ENCODE measurements at regions not wholly inside any gene's neighbourhood (a gene's known extent, or its start where the extent isn't known, plus 50 kb on each side); places are given as distances from the start of the nearest gene placed in this dataset.

GRCh38 chr5:117947121-117947520 is 1041.2 kb downstream of the DTWD2 start:
- TF ChIP-seq, protein P1, sequence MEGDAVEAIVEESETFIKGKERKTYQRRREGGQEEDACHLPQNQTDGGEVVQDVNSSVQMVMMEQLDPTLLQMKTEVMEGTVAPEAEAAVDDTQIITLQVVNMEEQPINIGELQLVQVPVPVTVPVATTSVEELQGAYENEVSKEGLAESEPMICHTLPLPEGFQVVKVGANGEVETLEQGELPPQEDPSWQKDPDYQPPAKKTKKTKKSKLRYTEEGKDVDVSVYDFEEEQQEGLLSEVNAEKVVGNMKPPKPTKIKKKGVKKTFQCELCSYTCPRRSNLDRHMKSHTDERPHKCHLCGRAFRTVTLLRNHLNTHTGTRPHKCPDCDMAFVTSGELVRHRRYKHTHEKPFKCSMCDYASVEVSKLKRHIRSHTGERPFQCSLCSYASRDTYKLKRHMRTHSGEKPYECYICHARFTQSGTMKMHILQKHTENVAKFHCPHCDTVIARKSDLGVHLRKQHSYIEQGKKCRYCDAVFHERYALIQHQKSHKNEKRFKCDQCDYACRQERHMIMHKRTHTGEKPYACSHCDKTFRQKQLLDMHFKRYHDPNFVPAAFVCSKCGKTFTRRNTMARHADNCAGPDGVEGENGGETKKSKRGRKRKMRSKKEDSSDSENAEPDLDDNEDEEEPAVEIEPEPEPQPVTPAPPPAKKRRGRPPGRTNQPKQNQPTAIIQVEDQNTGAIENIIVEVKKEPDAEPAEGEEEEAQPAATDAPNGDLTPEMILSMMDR (conservative IDR thresholded peaks at IDR 0.05; ENCODE audit: low read length) = no peak
- TF ChIP-seq EZH2phosphoT487 (IDR thresholded peaks at IDR 0.05; ENCODE audit: borderline replicate concordance, low read depth, low read length) = no peak
